MM.1S (cell line): ENCODE measurements at regions not wholly inside any gene's neighbourhood (a gene's known extent, or its start where the extent isn't known, plus 50 kb on each side); places are given as distances from the start of the nearest gene placed in this dataset.

Experiments used
- DNase-seq: peaks from one replicate; pipeline ENCODE4 v3.0.0-alpha.2; 2015
- H2AFZ ChIP-seq: fragments of 300-600 bp; sonication (generic); 2 replicates; pipeline ENCODE4 v1.6.0; 2016; ENCODE audit warnings: antibody characterized with exemption, low read length
- H3F3A ChIP-seq: fragments of 300-600 bp; sonication (generic); 2 replicates; pipeline ENCODE4 v1.6.1; 2016; ENCODE audit warnings: mild to moderate bottlenecking, antibody characterized with exemption, low read length, moderate library complexity, mixed read lengths; ENCODE audit not compliant: insufficient read depth
- H3K27ac ChIP-seq: fragments of 300-600 bp; sonication (generic); 2 replicates; pipeline ENCODE4 v1.5.1; 2016; ENCODE audit warnings: mild to moderate bottlenecking, low read length
- H3K27me3 ChIP-seq: fragments of 300-600 bp; sonication (generic); replicated peaks from 2 replicates; pipeline ENCODE4 v1.6.0; 2016; ENCODE audit warnings: low read length; ENCODE audit not compliant: insufficient read depth
- H3K36me3 ChIP-seq: fragments of 300-600 bp; sonication (generic); replicated peaks from 2 replicates; pipeline ENCODE4 v1.6.1; 2016; ENCODE audit warnings: mild to moderate bottlenecking, low read length, mixed read lengths; ENCODE audit not compliant: insufficient read depth
- H3K4me1 ChIP-seq: fragments of 300-600 bp; sonication (generic); 2 replicates; pipeline ENCODE4 v1.6.1; 2016; ENCODE audit warnings: low read length, mixed read lengths
- H3K4me2 ChIP-seq: fragments of 300-600 bp; sonication (generic); 2 replicates; pipeline ENCODE4 v1.6.0; 2016; ENCODE audit warnings: low read depth, low read length
- H3K4me3 ChIP-seq: fragments of 300-600 bp; sonication (generic); 2 replicates; pipeline ENCODE4 v1.5.1; 2016; ENCODE audit warnings: low read length, mixed read lengths
- H3K79me2 ChIP-seq: fragments of 300-600 bp; sonication (generic); 2 replicates; pipeline ENCODE4 v1.6.1; 2016; ENCODE audit warnings: mixed run types, low read length, mixed read lengths
- H3K9ac ChIP-seq: fragments of 300-600 bp; sonication (generic); 2 replicates; pipeline ENCODE4 v1.6.1; 2016; ENCODE audit warnings: low read length, mixed read lengths
- H3K9me2 ChIP-seq: fragments of 300-600 bp; sonication (generic); replicated peaks from 2 replicates; pipeline ENCODE4 v1.6.1; 2016; ENCODE audit warnings: mild to moderate bottlenecking, low read length, mixed read lengths; ENCODE audit not compliant: insufficient read depth
- H3K9me3 ChIP-seq: fragments of 300-600 bp; sonication (generic); replicated peaks from 2 replicates; pipeline ENCODE4 v1.6.1; 2016; ENCODE audit warnings: mild to moderate bottlenecking, low read length, mixed read lengths; ENCODE audit not compliant: insufficient read depth
- H4K20me1 ChIP-seq: fragments of 300-600 bp; sonication (generic); 2 replicates; pipeline ENCODE4 v1.6.1; 2016; ENCODE audit warnings: mild to moderate bottlenecking, low read length, moderate library complexity, mixed read lengths; ENCODE audit not compliant: insufficient read depth
- CTCF ChIP-seq: fragments of 300-600 bp; sonication (generic); IDR thresholded peaks from 2 replicates; pipeline ENCODE4 v1.5.1; 2016; ENCODE audit warnings: antibody characterized with exemption, low read length, mixed read lengths
- EZH2 ChIP-seq: fragments of 300-600 bp; sonication (generic); optimal IDR thresholded peaks from 2 replicates; pipeline ENCODE3; 2017; ENCODE audit warnings: low read depth, mild to moderate bottlenecking, antibody characterized with exemption, low read length, mixed read lengths
- EZH2phosphoT487 ChIP-seq: fragments of 300-600 bp; sonication (generic); IDR thresholded peaks from 2 replicates; pipeline ENCODE4 v1.6.1; 2018; ENCODE audit warnings: antibody characterized with exemption, low read length

DNA sequence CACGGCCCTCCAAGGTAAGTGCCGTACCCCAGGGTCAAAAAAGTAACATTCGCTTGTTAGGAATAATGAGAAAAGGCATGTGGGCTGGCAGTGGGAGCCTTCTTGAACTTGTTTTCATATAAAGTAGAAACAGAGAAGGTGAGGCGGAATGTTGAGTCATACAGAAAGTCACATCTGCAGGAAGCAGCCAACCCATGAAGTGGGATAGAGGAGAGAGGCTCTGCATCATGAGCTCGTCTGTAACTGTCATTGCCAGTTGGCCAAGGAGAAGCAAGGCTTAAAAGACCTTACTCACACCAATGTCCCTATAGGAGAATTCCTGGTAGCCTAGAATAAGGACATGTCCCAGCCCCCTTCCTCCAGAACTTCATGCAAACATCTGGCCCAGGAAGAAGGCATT lies 253.3 kb downstream of the BUD13 start:
- Histone ChIP-seq H3K36me3 (no peaks in the 10 kb centered on the region), H3K27me3 (no peaks in the 10 kb centered on the region), H3K9me3 (no peaks in the 10 kb centered on the region), H3K9ac (no peak overlapping the region), H3F3A (no peaks in the 10 kb centered on the region), H3K4me1 (0 out of 2 replicates have a peak, but pooled peaks cover 5% of the 10 kb centered on the region), H3K4me3 (no peak overlapping the region), H3K9me2 (no peaks in the 10 kb centered on the region), H3K4me2 (no peak overlapping the region), H3K27ac (peak overlapping the region; percentile 45; the same call in 1 of the 2 replicates), H3K79me2 (no peaks in the 10 kb centered on the region), H2AFZ (no peak overlapping the region), H4K20me1 (no peaks in the 10 kb centered on the region)
- TF ChIP-seq EZH2: no peak
- no peak for TF ChIP-seq EZH2phosphoT487
- no peak for TF ChIP-seq CTCF
- peak; percentile 57 for DNase-seq

DNA sequence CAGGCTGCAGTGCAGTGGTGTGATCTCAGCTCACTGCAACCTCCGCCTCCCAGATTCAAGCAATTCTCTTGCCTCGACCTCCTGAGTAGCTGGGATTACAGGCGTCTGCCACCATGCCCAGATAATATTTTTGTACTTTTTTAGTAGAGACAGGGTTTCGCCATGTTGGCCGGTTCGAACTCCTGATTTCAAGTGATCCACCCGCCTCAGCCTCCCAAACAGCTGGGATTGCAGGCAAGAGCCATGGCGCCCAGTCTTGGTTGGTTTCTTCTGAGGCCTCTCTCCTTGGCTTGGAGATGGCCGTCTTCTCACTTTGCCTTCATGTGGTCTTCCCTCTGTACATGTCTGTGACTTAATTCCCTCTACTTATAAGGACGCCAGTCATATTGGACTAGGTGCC lies 254.6 kb downstream of the BUD13 start:
- Histone ChIP-seq H3K9ac (no peak overlapping the region), H3K9me2 (no peaks in the 10 kb centered on the region), H3F3A (no peaks in the 10 kb centered on the region), H3K4me3 (no peak overlapping the region), H3K27me3 (no peaks in the 10 kb centered on the region), H2AFZ (no peak overlapping the region), H3K4me1 (0 out of 2 replicates have a peak, but pooled peaks cover 5% of the 10 kb centered on the region), H3K79me2 (no peaks in the 10 kb centered on the region), H3K36me3 (no peaks in the 10 kb centered on the region), H3K4me2 (no peak overlapping the region), H3K27ac (no peak overlapping the region), H4K20me1 (no peaks in the 10 kb centered on the region), H3K9me3 (no peaks in the 10 kb centered on the region)
- TF ChIP-seq EZH2 (no peak), CTCF (no peak), EZH2phosphoT487 (no peak)
- DNase-seq: no peak

DNA sequence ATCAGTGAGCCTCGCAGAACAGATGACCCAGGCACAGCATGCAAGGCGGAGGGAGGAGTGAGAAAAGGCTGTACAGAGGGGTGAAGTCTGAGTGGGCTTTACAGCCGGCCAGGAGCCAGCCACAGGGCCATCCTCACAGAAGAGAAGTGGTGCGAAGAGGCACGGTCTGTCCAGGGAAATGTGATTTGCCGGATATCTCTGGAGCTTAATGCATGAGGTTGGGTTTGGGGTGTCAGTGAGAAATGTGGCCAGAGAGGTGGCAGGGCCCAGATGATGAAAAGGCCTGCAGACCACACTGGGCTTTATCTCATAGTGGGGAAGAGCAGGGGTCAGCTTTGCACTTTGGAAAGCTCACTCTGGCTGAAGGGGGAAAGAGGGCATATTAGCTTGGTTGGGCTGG lies 255.2 kb downstream of the BUD13 start:
- no peak for DNase-seq
- H3K27ac ChIP-seq: no peak overlapping the region
- no peak for TF ChIP-seq EZH2
- TF ChIP-seq EZH2phosphoT487: no peak
- TF ChIP-seq CTCF: no peak
- no peaks in the 10 kb centered on the region for H3F3A ChIP-seq
- no peaks in the 10 kb centered on the region for H3K9me3 ChIP-seq
- 0 out of 2 replicates have a peak, but pooled peaks cover 5% of the 10 kb centered on the region for H3K4me1 ChIP-seq
- no peak overlapping the region for H3K4me2 ChIP-seq
- no peaks in the 10 kb centered on the region for H4K20me1 ChIP-seq
- no peak overlapping the region for H2AFZ ChIP-seq
- H3K4me3 ChIP-seq: no peak overlapping the region
- H3K9me2 ChIP-seq: no peaks in the 10 kb centered on the region
- H3K27me3 ChIP-seq: no peaks in the 10 kb centered on the region
- H3K36me3 ChIP-seq: no peaks in the 10 kb centered on the region
- H3K9ac ChIP-seq: no peak overlapping the region
- no peaks in the 10 kb centered on the region for H3K79me2 ChIP-seq
